ENCODE measurements at regions not wholly inside any gene's neighbourhood (a gene's known extent, or its start where the extent isn't known, plus 50 kb on each side); places are given as distances from the start of the nearest gene placed in this dataset.

GRCh38 chr2:47234456-47234855 is 58.1 kb upstream of the CALM2 start:
- no peak for DNase-seq

GRCh38 chr2:47232738-47233415 is 56.6 kb upstream of the CALM2 start:
- peak; percentile 33 for DNase-seq

GRCh38 chr2:47230418-47230817 is 54.1 kb upstream of the CALM2 start:
- no peak for DNase-seq

- DNase-seq = peak; percentile 18
Observed at GRCh38 chr2:47227532-47228279, 51.4 kb upstream of the CALM2 start.

- peak; percentile 82 for DNase-seq
Observed at GRCh38 chr2:47226923-47227220, 50.6 kb upstream of the CALM2 start.

GRCh38 chr2:47226132-47226922 is 50.0 kb upstream of the CALM2 start:
- peak; percentile 46 for DNase-seq

All from NCI-H1105 (cell line).